Glutamatergic neuron (in vitro differentiated cells): ENCODE measurements at regions not wholly inside any gene's neighbourhood (a gene's known extent, or its start where the extent isn't known, plus 50 kb on each side); places are given as distances from the start of the nearest gene placed in this dataset.
"Not testable (repeated sequence)": the region's sequence is repeated elsewhere in the genome, so short reads cannot be mapped to it uniquely, and the experiment has no call there.

ENCODE experiments used
- DNase-seq: peaks from one replicate; pipeline ENCODE4 v3.0.0; 2022
- H3K27ac Mint-ChIP-seq: one replicate; pipeline ENCODE4 v1.8.0; 2020; ENCODE audit warnings: mild to moderate bottlenecking, mixed read lengths, inconsistent platforms; ENCODE audit not compliant: unreplicated experiment
- H3K27me3 Mint-ChIP-seq: one replicate; pipeline ENCODE4 v1.8.0; 2020; ENCODE audit warnings: mild to moderate bottlenecking, moderate library complexity, mixed read lengths, inconsistent platforms; ENCODE audit not compliant: unreplicated experiment
- H3K36me3 Mint-ChIP-seq: one replicate; pipeline ENCODE4 v1.8.0; 2020; ENCODE audit warnings: mild to moderate bottlenecking, mixed read lengths, inconsistent platforms; ENCODE audit not compliant: unreplicated experiment
- H3K4me1 Mint-ChIP-seq: one replicate; pipeline ENCODE4 v1.8.0; 2020; ENCODE audit warnings: mild to moderate bottlenecking, low read depth, mixed read lengths, inconsistent platforms; ENCODE audit not compliant: unreplicated experiment
- H3K4me3 Mint-ChIP-seq: one replicate; pipeline ENCODE4 v1.8.0; 2020; ENCODE audit warnings: mild to moderate bottlenecking, mixed read lengths, inconsistent platforms; ENCODE audit not compliant: unreplicated experiment
- H3K9me3 Mint-ChIP-seq: one replicate; pipeline ENCODE4 v1.8.0; 2020; ENCODE audit warnings: mild to moderate bottlenecking, moderate library complexity, mixed read lengths, inconsistent platforms; ENCODE audit not compliant: unreplicated experiment
- TF ChIP-seq, protein P1 (sequence below): fragments of 200-600 bp; sonication (generic); IDR thresholded peaks from one replicate; pipeline ENCODE4 v1.5.0; 2021; ENCODE audit not compliant: partially characterized antibody, unreplicated experiment

DNA sequence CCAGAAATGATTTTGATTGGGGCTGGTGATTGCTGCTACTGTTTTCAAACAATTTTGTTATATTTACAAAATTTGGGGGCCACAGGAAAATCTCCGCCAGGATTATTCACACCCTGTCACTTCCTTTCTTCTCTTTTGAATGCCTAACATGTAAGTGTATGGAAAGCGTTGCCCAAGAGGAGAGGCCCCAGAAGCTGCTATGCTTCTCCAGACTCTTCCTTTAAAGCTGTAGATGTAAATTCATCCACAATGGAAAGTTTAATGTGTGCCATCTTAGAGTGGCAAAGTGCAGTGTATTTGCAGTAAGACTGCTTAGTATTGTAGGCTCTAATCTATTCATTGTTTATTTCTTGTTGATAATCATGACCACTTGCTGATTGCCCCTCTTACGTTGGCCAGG lies 136.7 kb upstream of the LRIG3 start:
- H3K27ac Mint-ChIP-seq, result no peak overlapping the region
- no peaks in the 10 kb centered on the region for H3K4me1 Mint-ChIP-seq
- H3K9me3 Mint-ChIP-seq, result no peaks in the 10 kb centered on the region
- H3K27me3 Mint-ChIP-seq, result no peaks in the 10 kb centered on the region
- no peak for DNase-seq
- no peaks in the 10 kb centered on the region for H3K36me3 Mint-ChIP-seq
- TF ChIP-seq, protein P1, sequence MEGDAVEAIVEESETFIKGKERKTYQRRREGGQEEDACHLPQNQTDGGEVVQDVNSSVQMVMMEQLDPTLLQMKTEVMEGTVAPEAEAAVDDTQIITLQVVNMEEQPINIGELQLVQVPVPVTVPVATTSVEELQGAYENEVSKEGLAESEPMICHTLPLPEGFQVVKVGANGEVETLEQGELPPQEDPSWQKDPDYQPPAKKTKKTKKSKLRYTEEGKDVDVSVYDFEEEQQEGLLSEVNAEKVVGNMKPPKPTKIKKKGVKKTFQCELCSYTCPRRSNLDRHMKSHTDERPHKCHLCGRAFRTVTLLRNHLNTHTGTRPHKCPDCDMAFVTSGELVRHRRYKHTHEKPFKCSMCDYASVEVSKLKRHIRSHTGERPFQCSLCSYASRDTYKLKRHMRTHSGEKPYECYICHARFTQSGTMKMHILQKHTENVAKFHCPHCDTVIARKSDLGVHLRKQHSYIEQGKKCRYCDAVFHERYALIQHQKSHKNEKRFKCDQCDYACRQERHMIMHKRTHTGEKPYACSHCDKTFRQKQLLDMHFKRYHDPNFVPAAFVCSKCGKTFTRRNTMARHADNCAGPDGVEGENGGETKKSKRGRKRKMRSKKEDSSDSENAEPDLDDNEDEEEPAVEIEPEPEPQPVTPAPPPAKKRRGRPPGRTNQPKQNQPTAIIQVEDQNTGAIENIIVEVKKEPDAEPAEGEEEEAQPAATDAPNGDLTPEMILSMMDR, result no peak
- no peak overlapping the region for H3K4me3 Mint-ChIP-seq

DNA sequence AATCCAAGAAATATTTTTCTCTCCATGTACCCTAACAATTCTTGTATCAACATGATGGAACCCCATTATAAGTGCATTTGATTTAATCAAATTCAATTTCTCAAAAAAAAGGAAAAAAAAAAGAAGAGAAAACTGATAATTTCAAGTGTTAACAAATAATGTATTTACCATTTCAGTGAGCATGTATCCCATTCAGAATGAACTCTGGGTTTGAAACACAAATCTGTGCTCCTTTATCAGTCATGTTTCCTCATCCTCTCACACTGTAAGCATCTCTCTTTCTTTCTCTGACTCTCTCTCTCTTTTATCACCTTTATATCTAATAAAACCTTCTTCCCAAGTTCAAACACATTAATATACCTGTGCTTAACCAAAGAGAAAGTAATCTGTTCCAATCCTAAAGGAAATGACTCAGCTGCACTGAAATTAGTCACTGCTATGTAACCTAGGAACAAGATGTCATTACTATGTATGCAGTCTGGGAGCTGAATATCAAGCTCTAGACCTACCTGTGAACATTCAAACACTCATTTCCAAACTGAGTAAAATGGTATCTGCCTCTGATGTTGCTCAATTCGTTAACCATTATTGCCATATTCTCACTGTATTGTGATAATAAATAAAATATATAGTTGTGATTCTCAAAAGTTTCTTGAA lies 135.0 kb upstream of the LRIG3 start:
- H3K9me3 Mint-ChIP-seq, result no peaks in the 10 kb centered on the region
- H3K4me3 Mint-ChIP-seq, result no peak overlapping the region
- no peak for DNase-seq
- no peak overlapping the region for H3K27ac Mint-ChIP-seq
- TF ChIP-seq, protein P1, result no peak
- no peaks in the 10 kb centered on the region for H3K27me3 Mint-ChIP-seq
- H3K4me1 Mint-ChIP-seq, result no peaks in the 10 kb centered on the region
- H3K36me3 Mint-ChIP-seq, result no peaks in the 10 kb centered on the region

DNA sequence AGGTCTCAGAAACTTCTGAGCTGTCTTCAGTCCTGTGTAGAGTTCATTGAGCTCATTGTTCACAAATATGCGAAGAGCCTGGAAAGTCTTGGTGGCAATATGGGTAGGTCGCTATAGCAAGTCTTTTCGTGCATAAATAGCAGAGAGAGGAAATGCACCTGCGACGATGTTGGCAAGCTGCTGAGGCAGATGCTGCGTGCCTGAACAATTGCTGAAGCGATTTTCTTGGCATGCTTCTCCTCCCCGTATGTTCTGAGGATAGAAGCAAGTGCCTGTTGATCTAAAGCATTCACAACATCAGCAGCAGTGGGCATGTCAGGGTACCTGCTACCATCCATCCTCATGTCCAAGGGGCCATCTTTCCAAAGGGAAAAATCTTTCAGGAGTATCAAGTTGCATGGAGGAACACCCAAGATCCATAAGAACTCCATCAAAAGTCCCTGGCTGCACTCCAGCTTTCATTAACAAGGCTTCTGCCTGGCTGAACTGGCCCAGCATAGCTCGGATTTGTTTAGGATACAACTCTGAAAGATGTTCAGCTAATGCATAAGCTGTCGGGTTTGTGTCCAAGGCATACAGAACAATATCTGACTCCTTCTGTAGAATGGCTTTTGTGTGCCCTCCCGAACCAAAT lies 133.1 kb upstream of the LRIG3 start:
- not testable (repeated sequence) for H3K27me3 Mint-ChIP-seq, H3K9me3 Mint-ChIP-seq, H3K36me3 Mint-ChIP-seq, H3K27ac Mint-ChIP-seq, H3K4me1 Mint-ChIP-seq, DNase-seq, H3K4me3 Mint-ChIP-seq

DNA sequence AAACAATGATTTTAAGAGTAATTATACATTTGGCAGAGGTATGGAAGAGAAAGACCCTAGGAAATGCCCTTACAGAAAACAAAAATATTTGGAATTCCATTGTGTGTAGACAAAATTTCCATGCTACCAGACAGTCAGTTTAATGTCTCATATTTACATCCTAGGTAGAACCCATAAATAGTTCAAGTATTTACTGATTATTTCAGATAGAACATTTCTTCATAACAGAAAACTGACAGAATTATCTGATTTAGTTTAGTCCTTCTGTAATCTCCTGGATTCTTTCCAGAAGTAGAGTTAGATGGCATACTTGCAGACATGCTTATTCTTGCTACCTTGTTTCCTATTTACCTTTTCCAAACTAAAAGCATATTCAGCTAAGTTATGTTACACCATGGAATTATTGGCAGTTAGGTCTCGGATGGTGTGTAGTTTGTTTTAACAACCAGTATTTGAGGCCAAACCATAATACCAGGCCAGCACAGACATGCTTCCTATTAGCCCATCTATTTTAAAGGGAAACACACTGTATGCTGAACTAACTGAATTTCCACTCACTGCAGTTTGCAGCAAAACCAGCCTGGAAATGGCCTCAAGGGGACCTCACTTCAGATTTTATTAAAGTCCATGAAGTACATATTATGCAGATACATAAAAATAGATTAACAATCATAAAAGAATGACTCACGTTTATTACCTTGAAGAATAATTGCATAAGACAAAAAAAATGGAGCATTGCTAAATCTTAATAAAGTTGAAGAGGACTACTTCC lies 126.6 kb upstream of the LRIG3 start:
- H3K9me3 Mint-ChIP-seq, result no peaks in the 10 kb centered on the region
- H3K27ac Mint-ChIP-seq, result no peak overlapping the region
- no peaks in the 10 kb centered on the region for H3K36me3 Mint-ChIP-seq
- no peak overlapping the region for H3K4me3 Mint-ChIP-seq
- no peaks in the 10 kb centered on the region for H3K4me1 Mint-ChIP-seq
- H3K27me3 Mint-ChIP-seq, result no peaks in the 10 kb centered on the region
- TF ChIP-seq, protein P1, result no peak
- no peak for DNase-seq

DNA sequence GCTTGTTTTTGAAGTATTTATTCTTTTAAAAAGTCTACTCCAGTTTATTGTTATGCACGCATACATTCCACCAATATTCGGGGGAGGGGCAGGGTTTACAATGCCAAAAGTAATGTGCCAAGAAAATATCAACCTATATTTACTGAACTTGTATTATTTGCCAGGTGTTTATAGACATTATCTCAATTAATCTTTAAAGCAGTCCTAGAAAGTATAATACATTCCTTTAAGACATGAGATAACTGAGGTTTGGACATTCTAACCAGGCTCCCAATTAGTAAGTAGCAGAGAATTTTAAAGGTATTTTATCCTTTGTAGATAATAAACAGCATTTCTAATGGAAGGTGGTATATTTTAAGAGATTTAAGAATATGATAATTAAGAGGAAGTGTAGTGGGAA lies 124.5 kb upstream of the LRIG3 start:
- Mint-ChIP-seq H3K27me3 (no peaks in the 10 kb centered on the region), H3K4me3 (no peak overlapping the region), H3K4me1 (no peaks in the 10 kb centered on the region), H3K36me3 (no peaks in the 10 kb centered on the region), H3K27ac (no peak overlapping the region), H3K9me3 (no peaks in the 10 kb centered on the region)
- TF ChIP-seq, protein P1, result no peak
- no peak for DNase-seq
